Right lobe of liver (tissue), 6 donors: ENCODE measurements at regions not wholly inside any gene's neighbourhood (a gene's known extent, or its start where the extent isn't known, plus 50 kb on each side); places are given as distances from the start of the nearest gene placed in this dataset.
"Not testable (repeated sequence)": the region's sequence is repeated elsewhere in the genome, so short reads cannot be mapped to it uniquely, and the experiment has no call there.

Experiments
- ATAC-seq, 4 donors: fragments of 200-7000 bp; cut with Tn5 transposase; one replicate each; pipeline ENCODE4 v1.9.1; 2020; ENCODE audit warnings: mild to moderate bottlenecking in 4 of 4, moderate library complexity in 4 of 4
- DNase-seq, 3 donors: peaks; one replicate each; pipeline ENCODE4 v3.0.0-alpha.2; 2020
- H3K27ac ChIP-seq, 3 donors: fragments of 200-600 bp; one replicate each; pipeline ENCODE4 v1.8.0; 2022
- H3K27me3 ChIP-seq, 2 donors: fragments of 200-600 bp; one replicate each; pipeline ENCODE4 v1.8.0; 2022
- H3K36me3 ChIP-seq, 4 donors: fragments of 200-600 bp; sonication (generic) in 1 of 4; one replicate each; pipeline versions ENCODE4 v1.5.1 to v1.8.0; 2017 to 2022; ENCODE audit warnings: control low read depth in 1 of 4
- H3K4me1 ChIP-seq, 4 donors: fragments of 200-600 bp; sonication (generic) in 1 of 4; one replicate each; pipeline versions ENCODE4 v1.5.1 to v1.8.0; 2017 to 2022; ENCODE audit warnings: control low read depth in 1 of 4
- H3K4me3 ChIP-seq, 3 donors: fragments of 200-600 bp; one replicate each; pipeline ENCODE4 v1.8.0; 2022
- H3K9me3 ChIP-seq, 4 donors: fragments of 200-600 bp; sonication (generic) in 1 of 4; one replicate each; pipeline versions ENCODE4 v1.5.1 to v1.8.0; 2017 to 2022; ENCODE audit warnings: control low read depth in 1 of 4
- CTCF ChIP-seq, 4 donors: fragments of 200-600 bp in 3 of 4; fragments of 450-650 bp in 1 of 4; IDR thresholded peaks; one replicate each; pipeline versions ENCODE4 v1.5.1 to v1.8.0; 2016 to 2022; ENCODE audit warnings: antibody characterized with exemption in 4 of 4, mild to moderate bottlenecking in 2 of 4
- POLR2A ChIP-seq: fragments of 450-650 bp; IDR thresholded peaks from one replicate; pipeline ENCODE4 v1.6.1; 2017; ENCODE audit warnings: antibody characterized with exemption, mild to moderate bottlenecking
- WGBS: methylation state at CpG from one replicate; pipeline ENCODE4 v1.1.6; 2018; ENCODE audit warnings: low coverage, low lambda C conversion rate; ENCODE audit not compliant: insufficient coverage; ENCODE audit errors: missing lambda C conversion rate; 5-methylcytosine and 5-hydroxymethylcytosine counted together
- intact Hi-C, 2 donors: fragments of 100-400 bp; cut with DNase I; formaldehyde crosslinking; loops; one replicate each; pipeline versions ENCODE4 v1.11.2 to v1.14.1; 2022
- donor health status: DM: no; HTN: yes; CAD: no.
- donor health status: DM: no; HTN: no; CAD: no.
- donor health status: DM: no; HTN: no; CAD: no.
- donor health status: DM: no; HTN: yes; CAD: no.
- donor health status: DM: no; HTN: yes; CAD: no.

DNA sequence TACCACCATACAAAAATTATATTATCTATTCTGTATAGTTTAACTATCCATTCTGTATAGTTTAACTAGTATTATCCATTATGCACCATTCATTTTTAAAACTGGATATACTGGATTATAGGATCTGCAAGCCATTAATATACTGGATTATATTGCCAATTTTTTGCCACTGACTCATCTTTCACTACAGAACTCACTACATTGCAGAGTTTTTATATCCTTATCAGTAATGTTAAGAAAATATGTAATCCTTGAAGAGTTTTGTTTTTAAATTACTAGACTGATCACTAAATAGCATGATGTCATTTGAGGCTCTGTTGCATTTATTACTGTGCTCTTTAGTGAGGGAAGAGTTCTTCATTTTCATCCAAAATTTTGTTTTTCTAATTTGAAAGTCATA, 109.8 kb upstream of the SNX2 start:
- H3K27me3 ChIP-seq = no peaks in the 10 kb centered on the region
- no peaks in the 10 kb centered on the region for H3K4me1 ChIP-seq
- H3K27ac ChIP-seq = no peak overlapping the region
- no peaks in the 10 kb centered on the region for H3K9me3 ChIP-seq
- no peaks in the 10 kb centered on the region for H3K36me3 ChIP-seq
- intact Hi-C loops = no loop called here
- no peak for DNase-seq
- no peak overlapping the region for H3K4me3 ChIP-seq
- TF ChIP-seq CTCF (IDR thresholded peaks at IDR 0.05) (no peak), POLR2A (no peak)
- ATAC-seq = no peak

DNA sequence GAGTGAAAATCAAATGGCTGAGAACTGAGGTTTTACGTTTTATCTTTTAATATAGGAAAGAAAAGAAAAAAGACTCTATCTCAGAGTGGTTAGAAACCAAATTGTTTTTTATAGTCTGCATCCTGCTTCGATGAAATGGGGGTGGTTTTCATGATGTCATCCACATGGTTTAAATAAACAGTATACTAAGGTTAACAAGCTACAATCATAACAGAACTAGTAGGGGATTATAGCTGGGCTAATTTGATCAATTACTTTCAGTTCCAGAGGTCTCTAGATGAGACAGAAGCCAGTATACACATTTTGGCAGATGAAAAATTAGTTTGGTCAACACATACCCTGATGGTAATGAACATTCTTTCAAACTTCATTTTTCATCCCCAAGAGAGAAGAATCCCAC, 106.3 kb upstream of the SNX2 start:
- Histone ChIP-seq H3K4me1 (no peaks in the 10 kb centered on the region), H3K27me3 (peaks cover 0 to 6% of the 10 kb centered on the region in 2 donors), H3K36me3 (no peaks in the 10 kb centered on the region), H3K4me3 (no peak overlapping the region), H3K27ac (no peak overlapping the region), H3K9me3 (no peaks in the 10 kb centered on the region)
- DNase-seq (no peak), ATAC-seq (no peak)
- TF ChIP-seq POLR2A (no peak), CTCF (IDR thresholded peaks at IDR 0.05) (no peak)
- intact Hi-C loops = no loop called here
- 48% methylated on average over 2 of the region's 2 CpGs for WGBS

- ATAC-seq, intact Hi-C loops: not testable (repeated sequence)
- WGBS = 45% methylated on average over 1 of the region's 1 CpG
These were observed 105.2 kb upstream of the SNX2 start for GRCh38 chr5:122669709-122670108.

GRCh38 chr5:122673343-122673742, 101.5 kb upstream of the SNX2 start:
- Histone ChIP-seq H3K4me1 (no peaks in the 10 kb centered on the region), H3K27me3 (peaks cover 0 to 6% of the 10 kb centered on the region in 2 donors), H3K27ac (no peak overlapping the region), H3K4me3 (no peak overlapping the region), H3K9me3 (no peaks in the 10 kb centered on the region), H3K36me3 (no peaks in the 10 kb centered on the region)
- intact Hi-C loops = no loop called here
- 72% methylated on average over 3 of the region's 3 CpGs for WGBS
- DNase-seq (no peak), ATAC-seq (no peak)
- TF ChIP-seq CTCF (IDR thresholded peaks at IDR 0.05) (no peak), POLR2A (no peak)

More at GRCh38 chr5:122669709-122670108, 105.2 kb upstream of the SNX2 start:
- not testable (repeated sequence) for H3K4me1 ChIP-seq, H3K27me3 ChIP-seq, DNase-seq, H3K27ac ChIP-seq, H3K9me3 ChIP-seq, H3K4me3 ChIP-seq, H3K36me3 ChIP-seq

DNA sequence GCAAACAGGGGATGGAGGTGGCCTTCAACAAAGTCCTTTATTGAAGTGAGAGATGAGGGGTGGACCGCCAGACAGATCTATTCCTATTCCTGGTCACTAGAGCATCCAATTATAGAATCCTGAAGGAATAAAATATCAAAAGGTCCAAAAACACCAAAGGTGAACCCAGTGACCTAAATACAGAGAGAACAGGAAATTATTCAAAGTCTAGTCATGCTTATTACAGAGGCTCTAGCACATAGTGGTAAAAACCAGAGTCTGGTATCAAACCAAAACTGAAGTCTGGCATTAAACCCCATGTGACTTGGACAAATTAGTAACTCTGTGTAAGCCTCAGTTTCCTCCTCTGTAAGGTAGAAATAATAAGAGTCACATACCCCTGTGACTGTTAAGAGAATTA, 100.5 kb upstream of the SNX2 start:
- WGBS = 88% methylated on average over 1 of the region's 1 CpG
- H3K27ac ChIP-seq = no peak overlapping the region
- no peak overlapping the region for H3K4me3 ChIP-seq
- no peaks in the 10 kb centered on the region for H3K4me1 ChIP-seq
- no peak for DNase-seq
- no peaks in the 10 kb centered on the region for H3K9me3 ChIP-seq
- H3K27me3 ChIP-seq = peaks cover 0 to 6% of the 10 kb centered on the region in 2 donors
- intact Hi-C loops = no loop called here
- ATAC-seq = no peak
- H3K36me3 ChIP-seq = no peaks in the 10 kb centered on the region
- TF ChIP-seq CTCF (IDR thresholded peaks at IDR 0.05) (no peak), POLR2A (no peak)
